ENCODE measurements at regions not wholly inside any gene's neighbourhood (a gene's known extent, or its start where the extent isn't known, plus 50 kb on each side); places are given as distances from the start of the nearest gene placed in this dataset.
A peak's percentile ranks its signal among the peaks of the same experiment; 100 is the strongest.
"Not testable (repeated sequence)": the region's sequence is repeated elsewhere in the genome, so short reads cannot be mapped to it uniquely, and the experiment has no call there.

- DNase-seq (ENCODE audit: insufficient read length, low spot score) (no peak), FAIRE-seq (no peak)
- no peak for TF ChIP-seq POLR2A (IDR thresholded peaks at IDR 0.05; ENCODE audit: low read depth, low read length)
Measured at GRCh38 chr18:51248685-51249084, 51.2 kb upstream of the MEX3C start.

- TF ChIP-seq POLR2A (IDR thresholded peaks at IDR 0.05; ENCODE audit: low read depth, low read length): no peak
- FAIRE-seq: no peak
- DNase-seq (ENCODE audit: insufficient read length, low spot score): no peak
Measured at GRCh38 chr18:51250006-51250405, 52.5 kb upstream of the MEX3C start.

- FAIRE-seq: no peak
- no peak for DNase-seq (ENCODE audit: insufficient read length, low spot score)
- TF ChIP-seq POLR2A (IDR thresholded peaks at IDR 0.05; ENCODE audit: low read depth, low read length): no peak
Measured at GRCh38 chr18:51250458-51251024, 53.1 kb upstream of the MEX3C start.

GRCh38 chr18:51251625-51252024 is 54.1 kb upstream of the MEX3C start:
- FAIRE-seq (no peak), DNase-seq (ENCODE audit: insufficient read length, low spot score) (no peak)
- no peak for TF ChIP-seq POLR2A (IDR thresholded peaks at IDR 0.05; ENCODE audit: low read depth, low read length)

- TF ChIP-seq POLR2A (IDR thresholded peaks at IDR 0.05; ENCODE audit: low read depth, low read length): no peak
- FAIRE-seq (no peak), DNase-seq (ENCODE audit: insufficient read length, low spot score) (no peak)
Measured at GRCh38 chr18:51253476-51253875, 56.0 kb upstream of the MEX3C start.

- FAIRE-seq (no peak), DNase-seq (ENCODE audit: insufficient read length, low spot score) (no peak)
- no peak for TF ChIP-seq POLR2A (IDR thresholded peaks at IDR 0.05; ENCODE audit: low read depth, low read length)
Measured at GRCh38 chr18:51255693-51256092, 58.2 kb upstream of the MEX3C start.

- no peak for DNase-seq (ENCODE audit: insufficient read length, low spot score)
- TF ChIP-seq POLR2A (IDR thresholded peaks at IDR 0.05; ENCODE audit: low read depth, low read length): no peak
- no peak for FAIRE-seq
Measured at GRCh38 chr18:51257150-51257549, 59.7 kb upstream of the MEX3C start.

- FAIRE-seq (no peak), DNase-seq (ENCODE audit: insufficient read length, low spot score) (no peak)
- no peak for TF ChIP-seq POLR2A (IDR thresholded peaks at IDR 0.05; ENCODE audit: low read depth, low read length)
Measured at GRCh38 chr18:51260118-51260517, 62.6 kb upstream of the MEX3C start.

- FAIRE-seq; DNase-seq (ENCODE audit: insufficient read length, low spot score): not testable (repeated sequence)
Measured at GRCh38 chr18:51266077-51266476, 68.6 kb upstream of the MEX3C start.

GRCh38 chr18:51266773-51267172 is 69.3 kb upstream of the MEX3C start:
- FAIRE-seq (no peak), DNase-seq (ENCODE audit: insufficient read length, low spot score) (no peak)
- no peak for TF ChIP-seq POLR2A (IDR thresholded peaks at IDR 0.05; ENCODE audit: low read depth, low read length)

- DNase-seq (ENCODE audit: insufficient read length, low spot score) (no peak), FAIRE-seq (no peak)
- no peak for TF ChIP-seq POLR2A (IDR thresholded peaks at IDR 0.05; ENCODE audit: low read depth, low read length)
Measured at GRCh38 chr18:51273437-51273836, 76.0 kb upstream of the MEX3C start.

GRCh38 chr18:51275712-51276476 is 78.4 kb upstream of the MEX3C start:
- no peak for FAIRE-seq
- no peak for TF ChIP-seq POLR2A (IDR thresholded peaks at IDR 0.05; ENCODE audit: low read depth, low read length)
- DNase-seq (ENCODE audit: insufficient read length, low spot score): no peak

- FAIRE-seq: no peak
- DNase-seq (ENCODE audit: insufficient read length, low spot score): peak; percentile 30
- TF ChIP-seq POLR2A (IDR thresholded peaks at IDR 0.05; ENCODE audit: low read depth, low read length): no peak
Measured at GRCh38 chr18:51278045-51278649, 80.7 kb upstream of the MEX3C start.

GRCh38 chr18:51279367-51279984 is 82.0 kb upstream of the MEX3C start:
- FAIRE-seq: no peak

More at GRCh38 chr18:51279367-51279984, 82.0 kb upstream of the MEX3C start:
- no peak for TF ChIP-seq POLR2A (IDR thresholded peaks at IDR 0.05; ENCODE audit: low read depth, low read length)
- DNase-seq (ENCODE audit: insufficient read length, low spot score): no peak
